Thyroid gland (tissue), 4 donors: ENCODE measurements at regions not wholly inside any gene's neighbourhood (a gene's known extent, or its start where the extent isn't known, plus 50 kb on each side); places are given as distances from the start of the nearest gene placed in this dataset.

Experiments
- DNase-seq, 2 donors: peaks; one replicate each; pipeline ENCODE4 v3.0.0-alpha.2; 2019
- H3K27ac ChIP-seq, 3 donors: fragments of 200-600 bp; sonication (generic); 1 replicate in 2 of 3; 2 replicates in 1 of 3; pipeline ENCODE4 v1.5.1; 2016 to 2019; ENCODE audit warnings: mild to moderate bottlenecking in 1 of 3, moderate library complexity in 1 of 3
- H3K27me3 ChIP-seq: fragments of 200-600 bp; sonication (generic); one replicate; pipeline ENCODE4 v1.5.1; 2019
- H3K36me3 ChIP-seq, 2 donors: fragments of 200-600 bp; sonication (generic); one replicate each; pipeline ENCODE4 v1.5.1; 2016 to 2019
- H3K4me1 ChIP-seq, 2 donors: fragments of 200-600 bp; sonication (generic); one replicate each; pipeline ENCODE4 v1.5.1; 2017 to 2019
- H3K4me3 ChIP-seq, 3 donors: fragments of 200-600 bp; sonication (generic); replicated peaks in 1 of 3; 1 replicate in 2 of 3; 2 replicates in 1 of 3; pipeline ENCODE4 v1.5.1; 2016; ENCODE audit warnings: mild to moderate bottlenecking in 1 of 3
- H3K9me3 ChIP-seq: fragments of 200-600 bp; sonication (generic); one replicate; pipeline ENCODE4 v1.5.1; 2017
- CTCF ChIP-seq, 6 experiments: fragments of 200-600 bp in 3 of 6; fragments of 450-650 bp in 3 of 6; sonication (generic) in 3 of 6; IDR thresholded peaks; one replicate each; pipeline ENCODE4 v1.5.1; 2016 to 2019; ENCODE audit warnings: antibody characterized with exemption in 6 of 6, mild to moderate bottlenecking in 2 of 6, inconsistent platforms in 1 of 6, moderate library complexity in 1 of 6
- POLR2A ChIP-seq, 2 donors: fragments of 450-650 bp; IDR thresholded peaks; one replicate each; pipeline ENCODE4 v1.6.1; 2017; ENCODE audit warnings: antibody characterized with exemption in 2 of 2, mild to moderate bottlenecking in 2 of 2, moderate library complexity in 1 of 2
- WGBS, 2 donors: methylation state at CpG; one replicate each; pipeline ENCODE4 v1.1.5; 2017; 5-methylcytosine and 5-hydroxymethylcytosine counted together
- intact Hi-C: fragments of 100-400 bp; cut with DNase I; formaldehyde crosslinking; loops from one replicate; pipeline ENCODE4 v1.15.1; 2023

- DNase-seq: no peak
- no peaks in the 10 kb centered on the region for H3K27me3 ChIP-seq
- peak overlapping the region in 2 of 3 donors; percentile 55 for H3K27ac ChIP-seq
- intact Hi-C loops: no loop called here
- H3K9me3 ChIP-seq: no peaks in the 10 kb centered on the region
- TF ChIP-seq POLR2A (IDR thresholded peaks at IDR 0.05): no peak
- TF ChIP-seq CTCF (IDR thresholded peaks at IDR 0.05): no peak
- H3K4me3 ChIP-seq: no peak overlapping the region
- H3K36me3 ChIP-seq: no peaks in the 10 kb centered on the region
- H3K4me1 ChIP-seq: peaks cover 0 to 4% of the 10 kb centered on the region in 2 donors
- WGBS, 2 donors: 36 to 52% methylated on average over 1 of the region's 1 CpG
Measured at GRCh38 chr3:161599697-161600096, 103.1 kb downstream of the OTOL1 start.

GRCh38 chr3:161600173-161600572, 103.6 kb downstream of the OTOL1 start:
- peak overlapping the region in 2 of 3 donors; percentile 55 for H3K27ac ChIP-seq
- H3K36me3 ChIP-seq: no peaks in the 10 kb centered on the region
- H3K4me1 ChIP-seq: peaks cover 0 to 4% of the 10 kb centered on the region in 2 donors
- intact Hi-C loops: no loop called here
- 36 to 55% methylated on average over 5 of the region's 5 CpGs for WGBS, 2 donors
- H3K27me3 ChIP-seq: no peaks in the 10 kb centered on the region
- no peak overlapping the region for H3K4me3 ChIP-seq
- TF ChIP-seq CTCF (IDR thresholded peaks at IDR 0.05) (no peak), POLR2A (IDR thresholded peaks at IDR 0.05) (peak in 1 of 2 donors; percentile 15)
- DNase-seq: peak; percentile 19 to 37
- no peaks in the 10 kb centered on the region for H3K9me3 ChIP-seq

- no peaks in the 10 kb centered on the region for H3K27me3 ChIP-seq
- WGBS, 2 donors: 87 to 90% methylated on average over 1 of the region's 1 CpG
- H3K36me3 ChIP-seq: no peaks in the 10 kb centered on the region
- intact Hi-C loops: no loop called here
- H3K4me3 ChIP-seq: no peak overlapping the region
- no peak overlapping the region for H3K27ac ChIP-seq
- peaks cover 0 to 4% of the 10 kb centered on the region in 2 donors for H3K4me1 ChIP-seq
- no peaks in the 10 kb centered on the region for H3K9me3 ChIP-seq
- no peak for DNase-seq
- TF ChIP-seq CTCF (IDR thresholded peaks at IDR 0.05) (no peak), POLR2A (IDR thresholded peaks at IDR 0.05) (no peak)
Measured at GRCh38 chr3:161602475-161602874, 105.9 kb downstream of the OTOL1 start.

- peaks cover 0 to 4% of the 10 kb centered on the region in 2 donors for H3K4me1 ChIP-seq
- H3K9me3 ChIP-seq: no peaks in the 10 kb centered on the region
- no peak for DNase-seq
- TF ChIP-seq CTCF (IDR thresholded peaks at IDR 0.05) (no peak), POLR2A (IDR thresholded peaks at IDR 0.05) (no peak)
- H3K27me3 ChIP-seq: no peaks in the 10 kb centered on the region
- intact Hi-C loops: no loop called here
- H3K4me3 ChIP-seq: no peak overlapping the region
- no peak overlapping the region for H3K27ac ChIP-seq
- no peaks in the 10 kb centered on the region for H3K36me3 ChIP-seq
Measured at GRCh38 chr3:161602918-161603317, 106.3 kb downstream of the OTOL1 start.

- DNase-seq: no peak
- Histone ChIP-seq H3K4me3 (no peak overlapping the region), H3K4me1 (no peaks in the 10 kb centered on the region), H3K36me3 (no peaks in the 10 kb centered on the region), H3K9me3 (no peaks in the 10 kb centered on the region), H3K27me3 (no peaks in the 10 kb centered on the region), H3K27ac (no peak overlapping the region)
- TF ChIP-seq POLR2A (IDR thresholded peaks at IDR 0.05) (no peak), CTCF (IDR thresholded peaks at IDR 0.05) (no peak)
- WGBS, 2 donors: 64 to 67% methylated on average over 1 of the region's 1 CpG
- intact Hi-C loops: no loop called here
Measured at GRCh38 chr3:161607056-161607455, 110.4 kb downstream of the OTOL1 start.
